HG03342 (cell line): ENCODE measurements at regions not wholly inside any gene's neighbourhood (a gene's known extent, or its start where the extent isn't known, plus 50 kb on each side); places are given as distances from the start of the nearest gene placed in this dataset.
A peak's percentile ranks its signal among the peaks of the same experiment; 100 is the strongest.

Experiments used
- ATAC-seq: cut with Tn5 transposase; IDR thresholded peaks from one replicate; pipeline ENCODE4 v1.9.1; 2021; ENCODE audit warnings: mild to moderate bottlenecking, moderate library complexity; ENCODE audit not compliant: unreplicated experiment

DNA sequence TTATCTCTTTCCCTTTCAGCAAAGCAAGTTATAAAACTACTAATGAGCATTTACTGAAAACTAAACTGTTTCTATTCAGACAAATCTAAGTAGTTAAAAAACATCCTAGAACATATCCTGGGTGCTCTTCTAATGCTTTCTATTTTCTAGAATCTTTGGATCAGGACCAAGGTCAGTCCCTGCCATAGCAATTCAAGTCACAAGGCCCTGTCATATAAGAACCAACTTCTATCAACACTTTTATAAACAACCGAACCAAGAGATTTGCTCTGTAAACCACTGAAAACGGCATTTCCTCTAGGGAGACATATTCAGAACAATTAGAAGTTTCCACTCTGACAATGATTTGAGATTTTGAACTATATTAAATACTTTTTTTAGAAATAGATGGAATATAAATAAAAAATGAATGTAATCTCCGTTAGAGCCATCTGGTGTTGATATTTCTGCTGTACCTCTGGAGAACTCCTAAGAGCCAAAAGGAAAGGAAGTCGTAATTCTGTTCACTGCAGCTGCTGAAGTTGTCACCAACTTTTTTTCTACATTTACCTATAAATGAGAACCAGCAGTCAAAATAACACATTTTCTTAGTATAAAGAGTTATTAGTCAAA is 51.4 kb upstream of the LGSN start:
- ATAC-seq = no peak

DNA sequence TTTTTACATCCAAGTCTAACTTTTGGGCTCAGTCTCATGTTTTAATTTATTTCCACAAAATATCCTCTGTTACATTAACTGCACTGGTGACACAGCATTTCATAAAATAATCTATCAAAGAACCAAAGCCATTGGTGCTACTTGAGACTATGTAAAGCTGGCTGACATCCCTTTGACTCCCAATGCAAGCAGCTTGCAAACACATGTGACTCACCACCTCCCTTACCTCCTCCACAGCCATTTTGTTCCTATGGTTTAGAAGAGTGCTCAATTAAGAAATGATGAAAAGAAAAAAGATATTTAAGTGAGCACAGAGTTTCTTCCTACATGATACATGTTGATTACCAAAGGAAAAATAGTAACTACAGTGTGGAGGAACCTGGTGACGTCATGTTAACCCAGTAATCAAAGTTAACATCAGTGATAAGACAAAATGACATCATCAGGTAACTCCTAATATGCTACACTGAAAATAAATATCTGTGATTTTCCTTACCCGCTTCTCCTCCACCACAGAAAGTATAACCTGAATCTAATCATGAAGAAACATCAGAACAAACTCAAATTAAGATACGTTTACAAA is 53.3 kb upstream of the LGSN start:
- ATAC-seq = no peak

DNA sequence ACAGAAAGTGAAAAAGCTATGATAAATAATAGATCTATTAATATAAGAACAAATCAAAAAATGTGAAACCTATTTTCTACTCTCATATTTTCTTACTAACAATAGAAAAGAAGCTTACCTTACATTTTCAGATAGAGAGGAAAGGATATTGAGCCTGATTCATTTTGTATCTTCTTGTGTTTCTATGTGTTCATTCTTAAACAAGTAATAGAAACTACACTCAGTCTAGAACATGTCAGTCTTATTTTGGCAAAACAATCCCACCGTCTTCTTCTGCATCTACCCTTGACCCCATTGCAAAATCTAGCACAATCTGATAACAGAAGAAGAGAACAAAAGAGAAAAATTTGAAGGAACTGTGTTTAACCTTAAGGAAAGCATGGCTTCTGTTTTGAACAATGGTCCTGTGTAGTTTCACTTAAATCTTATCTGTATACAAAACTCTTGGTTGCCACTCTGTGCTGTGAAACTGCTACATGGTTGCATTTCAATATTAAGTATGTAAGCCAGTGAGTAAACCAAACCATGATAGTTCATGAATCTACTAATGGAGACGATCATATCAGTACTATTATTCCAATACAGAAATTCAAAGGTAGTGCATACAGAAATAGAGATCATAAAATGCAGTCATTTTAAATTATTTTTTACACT is 69.5 kb upstream of the LGSN start:
- peak; percentile 44 for ATAC-seq

- no peak for ATAC-seq
These were observed 71.6 kb upstream of the LGSN start for GRCh38 chr6:63391203-63391970.

DNA sequence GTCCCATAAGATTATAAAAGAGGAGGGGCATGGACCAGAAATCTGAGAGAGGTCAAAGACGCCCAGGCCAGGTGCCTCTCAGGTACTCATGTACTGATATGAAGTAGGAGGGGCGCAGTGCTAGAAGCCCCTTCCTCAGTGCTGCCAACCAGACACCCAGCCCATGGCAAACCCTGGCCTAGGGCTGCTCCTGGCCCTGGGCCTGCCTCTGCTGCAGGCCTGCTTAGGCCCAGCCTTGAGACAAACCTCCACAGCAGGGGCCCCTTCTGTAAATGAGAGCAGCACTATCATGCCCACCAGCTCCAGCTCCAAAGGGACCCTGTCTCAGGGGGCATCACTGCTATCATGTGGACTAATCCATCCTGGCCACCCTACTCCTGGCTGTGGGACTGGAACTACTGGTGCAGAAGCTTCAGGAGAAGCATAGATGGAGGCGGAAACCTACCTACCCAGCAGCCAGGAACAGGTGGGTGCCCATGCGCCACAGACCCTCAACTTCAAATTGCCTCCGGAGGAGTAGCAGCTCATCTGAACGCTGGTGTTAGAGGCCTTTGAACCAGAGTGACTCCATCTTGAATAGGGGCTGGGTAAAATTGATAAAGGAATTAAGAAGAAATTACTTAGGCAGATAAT is 72.4 kb upstream of the LGSN start:
- no peak for ATAC-seq

DNA sequence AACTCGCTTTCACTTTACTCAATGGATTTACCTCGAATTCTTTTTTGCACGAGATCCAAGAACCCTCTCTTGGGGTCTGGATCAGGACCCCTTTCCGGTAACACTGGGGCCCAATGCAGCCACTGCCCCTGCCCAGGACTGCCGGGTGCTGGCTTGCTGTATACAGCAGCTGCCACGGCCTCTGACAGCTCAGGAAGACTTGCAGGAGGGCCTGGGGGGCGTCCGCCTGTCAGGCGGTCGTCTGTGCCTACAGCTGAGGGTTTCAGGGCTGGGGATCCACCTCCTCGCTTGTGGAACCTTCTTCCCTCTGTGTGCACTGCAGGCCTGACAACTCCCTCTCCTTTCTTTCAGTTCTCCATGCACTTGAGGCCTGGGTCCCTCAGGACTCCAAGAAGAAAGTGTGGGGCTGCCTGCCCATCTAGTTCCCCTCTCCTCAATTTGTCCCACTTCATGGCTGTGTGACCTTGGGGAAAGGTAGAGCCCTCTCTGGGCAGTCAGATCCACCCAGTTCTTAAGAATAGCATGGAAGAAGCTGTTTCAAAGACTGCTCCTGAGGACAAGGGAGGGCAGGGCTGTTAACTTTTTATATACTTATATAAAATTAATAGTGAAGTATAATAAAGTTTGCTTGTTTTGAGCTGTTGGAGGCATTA is 75.0 kb upstream of the LGSN start:
- no peak for ATAC-seq

GRCh38 chr6:63395381-63395780 is 75.6 kb upstream of the LGSN start:
- ATAC-seq = no peak

GRCh38 chr6:63403725-63404124 is 83.9 kb upstream of the LGSN start:
- no peak for ATAC-seq

DNA sequence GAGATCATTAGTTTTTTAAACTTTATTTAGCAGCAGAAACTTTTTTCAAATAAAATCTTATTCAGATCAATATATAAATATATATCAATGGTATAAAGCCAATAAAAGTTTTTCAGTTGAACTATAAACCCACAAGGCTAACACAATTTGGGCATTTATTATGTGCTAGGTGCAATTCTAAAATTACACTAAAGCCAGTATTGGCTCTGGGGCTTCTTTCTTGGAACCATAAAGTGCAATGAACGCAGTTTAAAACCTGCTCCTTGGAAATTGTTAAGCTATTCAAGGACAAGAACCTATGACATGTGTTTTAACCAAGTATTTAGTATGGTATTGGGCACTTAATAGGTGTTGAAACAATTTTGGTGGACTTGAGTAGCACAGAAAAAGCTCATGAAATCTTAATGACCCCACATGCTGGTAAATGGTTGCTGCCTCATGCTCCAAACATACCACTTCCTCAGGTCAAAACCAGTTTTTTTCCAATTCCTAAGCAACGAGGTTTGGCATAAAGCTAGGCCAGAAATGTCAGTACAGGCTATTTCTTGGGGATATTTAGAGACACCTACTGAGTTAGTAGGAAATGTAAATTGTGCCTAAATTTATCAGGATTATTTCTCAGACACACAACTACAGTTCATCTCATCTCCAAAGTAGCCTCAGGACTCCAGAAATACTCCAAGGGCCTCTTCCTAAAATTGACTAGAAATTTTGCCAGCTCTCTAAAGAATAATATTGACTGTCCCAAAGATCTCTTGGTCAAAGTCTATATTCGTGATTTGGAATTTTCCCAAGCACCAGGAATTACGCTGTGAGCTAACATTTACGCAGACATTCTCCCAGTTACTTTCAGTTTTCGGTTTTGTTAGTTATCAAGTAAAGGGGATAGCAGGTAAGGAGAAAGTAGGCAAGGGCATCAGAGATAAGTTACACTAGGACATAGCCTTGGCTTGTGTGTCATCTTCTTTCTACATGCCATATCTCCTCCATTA is 90.9 kb upstream of the LGSN start:
- no peak for ATAC-seq

GRCh38 chr6:63415286-63415685 is 95.5 kb upstream of the LGSN start:
- no peak for ATAC-seq

GRCh38 chr6:63418741-63419140 is 99.0 kb upstream of the LGSN start:
- no peak for ATAC-seq

- ATAC-seq = no peak
These were observed 104.9 kb upstream of the LGSN start for GRCh38 chr6:63424636-63425035.

- ATAC-seq = no peak
These were observed 105.7 kb upstream of the LGSN start for GRCh38 chr6:63425493-63425892.

DNA sequence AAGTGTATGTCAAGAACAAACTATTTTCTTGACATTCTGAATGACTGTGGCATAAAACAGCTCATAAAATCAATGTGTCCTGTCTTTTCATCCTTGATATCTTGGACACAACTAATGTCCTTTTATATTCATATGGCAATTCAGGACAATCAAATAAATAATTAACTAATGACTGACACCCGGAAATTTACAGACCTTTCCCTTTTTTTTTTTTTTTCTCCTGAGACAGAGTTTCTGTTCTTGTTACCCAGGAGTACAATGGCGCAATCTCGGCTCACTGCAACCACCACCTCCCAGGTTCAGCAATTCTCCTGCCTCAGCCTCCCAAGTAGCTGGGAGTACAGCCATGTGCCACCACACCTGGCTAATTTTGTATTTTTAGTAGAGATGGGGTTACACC is 107.1 kb upstream of the LGSN start:
- no peak for ATAC-seq

- no peak for ATAC-seq
These were observed 108.2 kb upstream of the LGSN start for GRCh38 chr6:63427951-63428350.

DNA sequence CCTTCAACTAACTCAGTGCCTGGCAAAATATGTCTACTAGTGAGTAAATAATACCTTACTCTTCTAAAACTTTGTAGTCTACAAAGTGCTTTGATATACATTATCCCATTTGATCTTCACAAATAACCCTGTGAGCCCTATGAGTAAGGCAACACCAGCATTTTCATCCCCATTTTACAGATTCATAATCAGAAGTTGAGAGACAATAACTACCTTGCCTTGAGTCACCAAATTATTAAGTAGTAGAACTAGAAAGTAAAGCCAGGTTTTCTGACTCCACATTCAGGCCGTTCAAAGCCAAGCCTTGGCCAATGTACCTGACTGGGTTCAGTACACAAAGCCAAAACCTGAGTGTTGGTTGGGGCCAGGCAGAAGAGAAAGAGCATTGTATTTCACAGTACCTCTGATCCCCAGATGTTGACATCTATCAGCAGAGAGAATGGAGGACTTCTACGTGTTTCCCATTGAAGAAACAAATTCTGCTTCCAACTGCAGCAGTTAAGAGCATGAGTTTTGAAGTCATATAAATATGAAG is 111.3 kb upstream of the LGSN start:
- ATAC-seq = no peak

DNA sequence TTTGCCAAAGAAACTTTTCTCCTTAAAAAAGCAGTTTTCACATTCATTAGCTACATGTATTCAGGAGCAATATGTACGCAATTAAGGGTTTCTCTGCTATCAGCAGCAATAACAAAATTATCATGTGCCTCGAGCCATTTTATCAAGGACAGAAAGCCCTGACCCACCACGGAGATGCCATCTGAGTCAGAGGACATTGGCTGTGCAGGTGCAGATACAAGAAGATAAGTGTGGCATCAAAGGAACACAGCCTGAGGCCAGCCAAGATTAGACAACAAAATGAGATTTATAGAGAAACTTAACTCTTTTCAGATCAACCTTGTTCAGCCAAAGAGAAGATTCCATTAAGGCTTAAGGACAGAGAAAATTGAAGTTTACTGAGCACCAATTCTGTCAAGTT is 115.2 kb upstream of the LGSN start:
- ATAC-seq = no peak

DNA sequence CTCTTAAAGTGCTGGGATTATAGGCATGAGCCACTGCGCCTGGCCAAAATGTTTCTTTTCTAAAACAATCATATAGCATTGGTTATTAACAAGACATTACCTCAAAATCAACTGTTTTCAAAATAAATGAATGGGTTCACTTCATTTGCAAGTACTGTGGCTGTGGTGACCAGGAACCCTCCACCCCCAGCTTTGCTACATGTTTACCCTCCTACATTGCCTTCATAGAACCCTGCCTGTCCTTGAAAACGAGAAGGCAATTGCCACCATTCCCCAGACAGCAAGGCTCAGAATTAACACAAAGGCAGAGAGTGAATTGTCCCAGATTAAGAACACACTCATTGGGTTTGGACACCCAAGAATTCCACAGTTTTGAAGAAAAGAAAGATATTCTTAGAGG is 116.6 kb upstream of the LGSN start:
- ATAC-seq = no peak

DNA sequence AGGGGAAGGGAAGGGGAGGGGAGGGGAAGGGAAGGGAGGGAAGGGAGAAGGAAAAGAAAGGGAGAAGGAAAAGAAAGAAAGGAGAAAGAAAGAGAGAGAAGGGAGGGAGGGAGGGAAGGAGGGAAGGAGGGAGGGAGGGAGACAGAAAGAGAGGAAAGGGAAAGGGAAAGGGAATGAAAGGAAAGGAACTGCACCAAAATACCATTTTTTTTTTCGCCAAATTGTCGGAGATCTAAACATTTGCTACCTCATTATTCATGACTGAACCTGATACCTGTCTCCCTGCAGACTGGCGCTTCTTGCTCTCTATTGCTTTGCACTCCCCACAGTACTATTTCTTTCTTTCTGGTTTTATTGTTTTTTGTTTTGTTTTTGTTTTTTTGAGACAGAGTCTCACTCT is 117.3 kb upstream of the LGSN start:
- ATAC-seq = no peak
